K562 (cell line): ENCODE measurements at regions not wholly inside any gene's neighbourhood (a gene's known extent, or its start where the extent isn't known, plus 50 kb on each side); places are given as distances from the start of the nearest gene placed in this dataset.

Source experiments
- HMGXB4 ChIP-seq: sonication (generic); formaldehyde crosslinking; IDR thresholded peaks from 2 replicates; pipeline ENCODE4 v1.8.1; 2023; ENCODE audit warnings: mild to moderate bottlenecking, missing genetic modification reagents
- NFIC ChIP-seq: fragments of 450-650 bp; IDR thresholded peaks from 2 replicates; pipeline ENCODE4 v1.6.1; 2017; ENCODE audit warnings: mild to moderate bottlenecking, inconsistent platforms
- SMAD4 ChIP-seq: fragments of 250-450 bp; sonication (Bioruptor Pico); conservative IDR thresholded peaks from 2 replicates; pipeline ENCODE4 v1.8.0; 2021; ENCODE audit warnings: inconsistent platforms, mild to moderate bottlenecking, moderate library complexity
- TOE1 ChIP-seq, 2 experiments: fragments of 450-650 bp in 1 of 2; sonication (generic) in 1 of 2; formaldehyde crosslinking in 1 of 2; IDR thresholded peaks; 2 replicates each; pipeline versions ENCODE4 v1.7.1 to v1.8.0; 2016 to 2022; ENCODE audit warnings: borderline replicate concordance in 2 of 2, mild to moderate bottlenecking in 2 of 2, antibody characterized with exemption in 1 of 2, inconsistent platforms in 1 of 2, low read depth in 1 of 2, missing genetic modification reagents in 1 of 2, moderate library complexity in 1 of 2
- ZNF121 ChIP-seq: sonication (generic); formaldehyde crosslinking; conservative IDR thresholded peaks from 2 replicates; pipeline ENCODE4 v1.8.0; 2022; ENCODE audit warnings: missing genetic modification reagents
- ZNF280A ChIP-seq: fragments of 450-650 bp; IDR thresholded peaks from 2 replicates; pipeline ENCODE4 v1.6.1; 2018; ENCODE audit warnings: mild to moderate bottlenecking, low read depth; ENCODE audit not compliant: partially characterized antibody
- ZNF395 ChIP-seq: fragments of 200-800 bp; sonication (Bioruptor generic); IDR thresholded peaks from 2 replicates; pipeline ENCODE4 v1.6.1; 2017; ENCODE audit warnings: missing genetic modification characterization, missing compliant biosample characterization

GRCh38 chr10:64476506-64476905 lies 955.3 kb downstream of the REEP3 start (continued):
- TF ChIP-seq ZNF280A (no peak), SMAD4 (CRISPR knock-in tag) (no peak), ZNF121 (CRISPR knock-in tag) (no peak), ZNF395 (CRISPR knock-in tag) (no peak), HMGXB4 (CRISPR knock-in tag) (no peak), TOE1 (IDR thresholded peaks at IDR 0.05; ENCODE audit: borderline replicate concordance) (no peak), TOE1 (CRISPR knock-in tag; IDR thresholded peaks at IDR 0.05; ENCODE audit: borderline replicate concordance, low read depth) (no peak), NFIC (no peak)
